DND-41 (cell line): ENCODE measurements at regions not wholly inside any gene's neighbourhood (a gene's known extent, or its start where the extent isn't known, plus 50 kb on each side); places are given as distances from the start of the nearest gene placed in this dataset.

ENCODE experiments used
- CTCF ChIP-seq: IDR thresholded peaks from 2 replicates; pipeline ENCODE4 v1.5.1; 2012; ENCODE audit warnings: borderline replicate concordance, low read length, moderate library complexity, mild to moderate bottlenecking; ENCODE audit not compliant: poor library complexity, severe bottlenecking; ENCODE audit errors: extremely low read depth
- EZH2 ChIP-seq: IDR thresholded peaks from 3 replicates; pipeline ENCODE4 v1.6.1; 2012; ENCODE audit warnings: borderline replicate concordance, low read depth, mild to moderate bottlenecking, moderate library complexity, low read length, inconsistent platforms; ENCODE audit not compliant: severe bottlenecking

DNA sequence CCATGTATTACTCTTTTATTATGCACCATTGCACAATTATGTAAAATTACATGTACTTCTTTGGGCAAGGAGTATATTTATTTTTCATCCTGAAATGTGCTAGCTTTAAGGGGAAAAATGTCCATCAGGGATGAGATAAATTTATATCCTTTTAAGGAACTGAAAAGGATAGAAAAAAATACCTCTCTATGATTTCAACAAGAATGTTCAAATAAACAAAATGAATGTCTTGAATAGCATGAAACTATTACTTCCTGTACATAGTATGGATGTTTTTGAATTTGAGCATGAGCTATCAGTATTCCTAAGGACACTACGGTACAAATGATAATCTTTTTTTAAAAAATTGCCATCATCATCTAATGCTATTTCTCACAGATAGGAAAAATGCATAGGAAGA lies 1611.9 kb upstream of the ZEB2 start:
- TF ChIP-seq CTCF (no peak), EZH2 (no peak)
